22Rv1 (cell line): ENCODE measurements at regions not wholly inside any gene's neighbourhood (a gene's known extent, or its start where the extent isn't known, plus 50 kb on each side); places are given as distances from the start of the nearest gene placed in this dataset.

Experiments used
- CTCF ChIP-seq: fragments of 450-650 bp; IDR thresholded peaks from 2 replicates; pipeline ENCODE4 v1.5.1; 2017; ENCODE audit warnings: mild to moderate bottlenecking
- ZFX ChIP-seq: fragments of 450-650 bp; IDR thresholded peaks from 2 replicates; pipeline ENCODE4 v1.6.1; 2017; ENCODE audit warnings: antibody characterized with exemption, borderline replicate concordance

GRCh38 chr21:20649231-20649630 is 349.0 kb upstream of the NCAM2 start:
- TF ChIP-seq CTCF (no peak), ZFX (no peak)
